Adipose tissue (tissue), 3 donors: ENCODE measurements at regions not wholly inside any gene's neighbourhood (a gene's known extent, or its start where the extent isn't known, plus 50 kb on each side); places are given as distances from the start of the nearest gene placed in this dataset.
A peak's percentile ranks its signal among the peaks of the same experiment; 100 is the strongest.

Source experiments
- H3K27ac ChIP-seq: one replicate; pipeline ENCODE4 v1.5.1; 2013; ENCODE audit warnings: low read depth, low read length
- WGBS, 3 donors: extraction: QIAGEN DNeasy Blood & Tissue Kit; methylation state at CpG; one replicate each; pipeline ENCODE4 v1.1.7; 2013; 5-methylcytosine and 5-hydroxymethylcytosine counted together
- donor health status: healthy with polysubstance abuse.
- donor health status: Bipolar disorder and iron deficiency.
- donor health status: healthy.

- H3K27ac ChIP-seq, result no peak overlapping the region
- WGBS, 3 donors, result 84 to 86% (median 84%) methylated on average over 1 of the region's 1 CpG
Observed at GRCh38 chr6:18335948-18336347, 51.2 kb upstream of the RNF144B start.

GRCh38 chr6:18334251-18334650, 52.9 kb upstream of the RNF144B start:
- H3K27ac ChIP-seq, result no peak overlapping the region
- 95 to 98% (median 95%) methylated on average over 2 of the region's 2 CpGs for WGBS, 3 donors

GRCh38 chr6:18330548-18331081, 56.5 kb upstream of the RNF144B start:
- 53 to 93% (median 63%) methylated on average over 6 of the region's 6 CpGs for WGBS, 3 donors
- H3K27ac ChIP-seq, result peak overlapping the region; percentile 71

- WGBS, 3 donors, result 56 to 83% (median 59%) methylated on average over 3 of the region's 3 CpGs
- no peak overlapping the region for H3K27ac ChIP-seq
Observed at GRCh38 chr6:18329776-18330175, 57.4 kb upstream of the RNF144B start.

- H3K27ac ChIP-seq, result no peak overlapping the region
- WGBS, 3 donors, result 36 to 47% (median 38%) methylated on average over 3 of the region's 3 CpGs
Observed at GRCh38 chr6:18328540-18328939, 58.6 kb upstream of the RNF144B start.

GRCh38 chr6:18328070-18328469, 59.1 kb upstream of the RNF144B start:
- 59 to 90% (median 62%) methylated on average over 2 of the region's 2 CpGs for WGBS, 3 donors
- no peak overlapping the region for H3K27ac ChIP-seq

- WGBS, 3 donors, result 55 to 88% (median 56%) methylated on average over 5 of the region's 5 CpGs
- H3K27ac ChIP-seq, result no peak overlapping the region
Observed at GRCh38 chr6:18327626-18328025, 59.5 kb upstream of the RNF144B start.

GRCh38 chr6:18326980-18327379, 60.2 kb upstream of the RNF144B start:
- no peak overlapping the region for H3K27ac ChIP-seq
- 57 to 71% (median 61%) methylated on average over 6 of the region's 6 CpGs for WGBS, 3 donors

- 69 to 83% (median 76%) methylated on average over 2 of the region's 2 CpGs for WGBS, 3 donors
- H3K27ac ChIP-seq, result no peak overlapping the region
Observed at GRCh38 chr6:18326001-18326400, 61.1 kb upstream of the RNF144B start.

GRCh38 chr6:18324706-18325042, 60.3 kb upstream of the DEK start:
- no peak overlapping the region for H3K27ac ChIP-seq
- WGBS, 3 donors, result 26 to 58% (median 49%) methylated on average over 4 of the region's 4 CpGs

GRCh38 chr6:18323935-18324705, 59.8 kb upstream of the DEK start:
- H3K27ac ChIP-seq, result no peak overlapping the region
- 26 to 36% (median 34%) methylated on average over 8 of the region's 8 CpGs for WGBS, 3 donors

GRCh38 chr6:18317850-18318249, 53.5 kb upstream of the DEK start:
- H3K27ac ChIP-seq, result no peak overlapping the region
- WGBS, 3 donors, result 0 to 41% (median 2%) methylated on average over 1 of the region's 1 CpG

GRCh38 chr6:18314317-18314997, 50.1 kb upstream of the DEK start:
- no peak overlapping the region for H3K27ac ChIP-seq
